ENCODE measurements at regions not wholly inside any gene's neighbourhood (a gene's known extent, or its start where the extent isn't known, plus 50 kb on each side); places are given as distances from the start of the nearest gene placed in this dataset.

DNA sequence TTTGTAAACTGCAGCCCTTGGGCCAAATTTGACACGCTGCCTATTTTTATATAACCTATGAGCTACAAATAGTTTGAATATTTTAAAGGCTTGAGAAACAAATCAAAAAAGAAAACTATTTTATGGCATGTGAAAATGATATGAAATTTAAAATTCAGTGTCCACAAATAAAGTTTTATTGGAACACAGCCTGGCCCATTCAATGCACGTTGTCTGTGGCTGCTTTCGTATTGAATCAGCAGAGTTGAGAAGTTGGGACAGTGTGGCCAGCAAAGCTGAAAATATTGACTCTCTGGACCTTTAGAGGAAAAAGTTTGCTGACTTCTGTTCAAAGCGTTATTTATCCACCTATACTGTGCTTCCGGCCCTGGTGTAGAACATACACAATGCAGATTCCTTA lies 654.2 kb downstream of the MED13L start:
- no peak overlapping the region for H3K4me3 ChIP-seq (ENCODE audit: low read depth, low read length)
- no peak for DNase-seq (ENCODE audit: low read depth)
- TF ChIP-seq POLR2A (IDR thresholded peaks at IDR 0.05; ENCODE audit: extremely low read depth, insufficient read length) (no peak), MYC (IDR thresholded peaks at IDR 0.05; ENCODE audit: low read depth, low read length) (no peak)
- TF ChIP-seq, protein P1, sequence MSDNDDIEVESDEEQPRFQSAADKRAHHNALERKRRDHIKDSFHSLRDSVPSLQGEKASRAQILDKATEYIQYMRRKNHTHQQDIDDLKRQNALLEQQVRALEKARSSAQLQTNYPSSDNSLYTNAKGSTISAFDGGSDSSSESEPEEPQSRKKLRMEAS (IDR thresholded peaks at IDR 0.05; ENCODE audit: low read depth, low read length), result no peak
- TF ChIP-seq, protein P2, sequence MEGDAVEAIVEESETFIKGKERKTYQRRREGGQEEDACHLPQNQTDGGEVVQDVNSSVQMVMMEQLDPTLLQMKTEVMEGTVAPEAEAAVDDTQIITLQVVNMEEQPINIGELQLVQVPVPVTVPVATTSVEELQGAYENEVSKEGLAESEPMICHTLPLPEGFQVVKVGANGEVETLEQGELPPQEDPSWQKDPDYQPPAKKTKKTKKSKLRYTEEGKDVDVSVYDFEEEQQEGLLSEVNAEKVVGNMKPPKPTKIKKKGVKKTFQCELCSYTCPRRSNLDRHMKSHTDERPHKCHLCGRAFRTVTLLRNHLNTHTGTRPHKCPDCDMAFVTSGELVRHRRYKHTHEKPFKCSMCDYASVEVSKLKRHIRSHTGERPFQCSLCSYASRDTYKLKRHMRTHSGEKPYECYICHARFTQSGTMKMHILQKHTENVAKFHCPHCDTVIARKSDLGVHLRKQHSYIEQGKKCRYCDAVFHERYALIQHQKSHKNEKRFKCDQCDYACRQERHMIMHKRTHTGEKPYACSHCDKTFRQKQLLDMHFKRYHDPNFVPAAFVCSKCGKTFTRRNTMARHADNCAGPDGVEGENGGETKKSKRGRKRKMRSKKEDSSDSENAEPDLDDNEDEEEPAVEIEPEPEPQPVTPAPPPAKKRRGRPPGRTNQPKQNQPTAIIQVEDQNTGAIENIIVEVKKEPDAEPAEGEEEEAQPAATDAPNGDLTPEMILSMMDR (IDR thresholded peaks at IDR 0.05; ENCODE audit: low read depth, low read length), result no peak

DNA sequence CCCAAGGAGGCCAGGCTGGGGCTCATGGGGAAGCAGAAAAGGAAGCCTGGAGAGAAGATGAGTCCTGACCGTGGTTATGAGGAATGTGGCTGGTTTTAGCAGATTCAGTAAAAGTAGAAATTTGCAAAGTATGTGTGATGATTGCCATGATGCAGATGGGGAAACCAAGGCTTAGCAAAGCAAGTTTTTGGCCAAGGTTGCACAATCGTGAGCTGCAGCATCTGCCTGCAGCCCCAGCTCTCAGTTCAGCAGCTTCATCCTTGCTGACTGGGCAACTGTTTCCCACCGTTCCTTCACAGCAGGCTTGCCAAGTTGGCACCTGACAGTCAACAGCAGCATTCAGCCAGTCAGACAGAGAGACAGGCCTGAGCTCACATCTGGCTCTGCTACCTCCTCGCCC lies 656.7 kb downstream of the MED13L start:
- TF ChIP-seq MYC (IDR thresholded peaks at IDR 0.05; ENCODE audit: low read depth, low read length) (no peak), POLR2A (IDR thresholded peaks at IDR 0.05; ENCODE audit: extremely low read depth, insufficient read length) (no peak)
- TF ChIP-seq, protein P1 (IDR thresholded peaks at IDR 0.05; ENCODE audit: low read depth, low read length), result no peak
- TF ChIP-seq, protein P2 (IDR thresholded peaks at IDR 0.05; ENCODE audit: low read depth, low read length), result no peak
- DNase-seq (ENCODE audit: low read depth), result no peak
- H3K4me3 ChIP-seq (ENCODE audit: low read depth, low read length), result no peak overlapping the region

DNA sequence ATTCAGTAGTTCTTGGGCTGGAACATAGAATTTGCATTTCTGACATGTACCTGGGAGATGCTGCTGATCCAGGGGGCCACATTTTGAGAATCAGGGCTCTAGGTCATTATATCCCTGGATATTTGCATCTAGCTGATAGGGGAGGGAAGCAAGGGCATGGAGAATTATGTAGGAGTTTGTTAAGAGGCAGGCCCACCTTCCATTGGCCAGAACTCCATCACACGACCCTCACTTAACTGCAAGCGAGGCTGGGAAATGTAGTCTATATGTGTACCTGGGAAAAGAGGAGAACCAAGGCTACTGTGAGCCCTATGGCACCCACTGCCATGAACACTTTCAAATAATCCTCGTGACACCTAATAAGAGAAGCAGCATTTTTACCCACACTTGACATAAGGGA lies 657.6 kb downstream of the MED13L start:
- H3K4me3 ChIP-seq (ENCODE audit: low read depth, low read length), result no peak overlapping the region
- TF ChIP-seq, protein P1 (IDR thresholded peaks at IDR 0.05; ENCODE audit: low read depth, low read length), result no peak
- TF ChIP-seq, protein P2 (IDR thresholded peaks at IDR 0.05; ENCODE audit: low read depth, low read length), result no peak
- no peak for TF ChIP-seq POLR2A (IDR thresholded peaks at IDR 0.05; ENCODE audit: extremely low read depth, insufficient read length)
- TF ChIP-seq MYC (IDR thresholded peaks at IDR 0.05; ENCODE audit: low read depth, low read length), result no peak
- no peak for DNase-seq (ENCODE audit: low read depth)

DNA sequence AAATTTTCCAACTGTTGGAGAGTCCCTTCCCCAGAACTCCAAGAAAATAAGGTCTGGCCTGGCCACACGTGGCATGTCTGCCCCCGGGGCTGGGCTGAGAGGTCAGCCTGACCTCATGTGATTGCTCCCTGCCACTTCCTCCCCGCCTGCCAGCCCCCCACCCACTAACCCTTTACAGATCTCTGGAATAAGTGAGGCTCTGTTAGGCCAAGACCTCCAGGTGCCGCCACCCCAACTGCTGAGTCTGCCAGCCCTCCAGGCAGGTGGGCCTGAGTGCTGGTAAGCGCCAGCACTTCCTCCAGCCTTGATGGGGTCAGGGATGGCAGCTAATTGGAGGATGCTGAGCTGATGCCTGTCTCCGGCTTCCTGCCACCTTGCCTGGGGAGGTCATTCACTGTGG lies 658.4 kb downstream of the MED13L start:
- no peak for DNase-seq (ENCODE audit: low read depth)
- no peak overlapping the region for H3K4me3 ChIP-seq (ENCODE audit: low read depth, low read length)
- TF ChIP-seq, protein P2 (IDR thresholded peaks at IDR 0.05; ENCODE audit: low read depth, low read length), result no peak
- TF ChIP-seq MYC (IDR thresholded peaks at IDR 0.05; ENCODE audit: low read depth, low read length), result no peak
- TF ChIP-seq, protein P1 (IDR thresholded peaks at IDR 0.05; ENCODE audit: low read depth, low read length), result no peak
- no peak for TF ChIP-seq POLR2A (IDR thresholded peaks at IDR 0.05; ENCODE audit: extremely low read depth, insufficient read length)

DNA sequence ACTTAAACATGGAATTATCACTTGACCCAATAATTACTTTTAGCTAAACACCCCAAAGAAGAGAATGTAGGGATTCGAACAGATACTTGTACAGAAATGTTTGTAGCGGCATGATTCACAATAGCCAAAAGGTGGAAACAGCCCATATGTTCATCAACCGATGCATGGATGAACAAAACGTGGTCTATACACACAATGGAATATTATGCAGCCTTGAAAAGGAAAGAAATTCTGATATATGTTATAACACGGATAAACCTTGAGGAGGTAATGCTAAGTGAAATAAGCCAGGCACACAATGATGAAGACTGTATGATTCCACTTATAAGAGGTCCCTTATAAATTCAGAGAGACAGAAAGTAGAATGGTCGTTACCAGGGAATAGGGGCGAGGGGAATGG lies 659.4 kb downstream of the MED13L start:
- no peak for DNase-seq (ENCODE audit: low read depth)
- H3K4me3 ChIP-seq (ENCODE audit: low read depth, low read length), result no peak overlapping the region
- TF ChIP-seq, protein P2 (IDR thresholded peaks at IDR 0.05; ENCODE audit: low read depth, low read length), result no peak
- TF ChIP-seq MYC (IDR thresholded peaks at IDR 0.05; ENCODE audit: low read depth, low read length) (no peak), POLR2A (IDR thresholded peaks at IDR 0.05; ENCODE audit: extremely low read depth, insufficient read length) (no peak)
- TF ChIP-seq, protein P1 (IDR thresholded peaks at IDR 0.05; ENCODE audit: low read depth, low read length), result no peak

DNA sequence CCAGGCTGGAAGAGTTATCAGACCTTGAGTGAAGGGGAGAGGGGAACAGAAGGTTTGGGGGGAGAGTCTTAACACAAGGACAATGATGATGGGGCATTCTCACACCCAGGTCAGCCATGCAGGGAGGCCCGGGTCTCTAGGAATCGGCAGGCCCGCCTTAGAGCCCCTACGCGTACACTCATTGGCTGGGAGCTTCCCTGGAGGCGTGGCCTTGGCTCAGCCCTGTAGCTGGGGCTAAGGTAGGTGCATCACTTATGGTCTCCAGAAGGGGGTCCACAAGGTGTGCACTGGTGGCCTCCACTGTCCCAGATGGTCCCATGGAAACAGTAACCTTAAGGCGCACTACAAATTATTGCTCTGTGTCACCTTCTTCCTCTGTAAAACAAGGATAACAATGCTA lies 660.1 kb downstream of the MED13L start:
- no peak for DNase-seq (ENCODE audit: low read depth)
- H3K4me3 ChIP-seq (ENCODE audit: low read depth, low read length), result no peak overlapping the region
- TF ChIP-seq, protein P1 (IDR thresholded peaks at IDR 0.05; ENCODE audit: low read depth, low read length), result no peak
